ENCODE measurements at regions not wholly inside any gene's neighbourhood (a gene's known extent, or its start where the extent isn't known, plus 50 kb on each side); places are given as distances from the start of the nearest gene placed in this dataset.

- in situ Hi-C loops (cut with HindIII; ENCODE audit: low sequenced_read_pairs): no loop called here
- TF ChIP-seq CTCF (IDR thresholded peaks at IDR 0.05; ENCODE audit: low read depth, low read length, missing control alignments): no peak
- no peak for DNase-seq (ENCODE audit: low read depth)
- H3K4me3 ChIP-seq (ENCODE audit: low read depth, low read length): no peak overlapping the region
Measured at GRCh38 chr4:71287305-71287704, 51.5 kb upstream of the SLC4A4 start.

- TF ChIP-seq CTCF (IDR thresholded peaks at IDR 0.05; ENCODE audit: low read depth, low read length, missing control alignments): no peak
- no peak for DNase-seq (ENCODE audit: low read depth)
- in situ Hi-C loops (cut with HindIII; ENCODE audit: low sequenced_read_pairs): no loop called here
- H3K4me3 ChIP-seq (ENCODE audit: low read depth, low read length): no peak overlapping the region
Measured at GRCh38 chr4:71288875-71289274, 49.9 kb upstream of the SLC4A4 start.

All from astrocyte of the cerebellum (primary cell).